ENCODE measurements at regions not wholly inside any gene's neighbourhood (a gene's known extent, or its start where the extent isn't known, plus 50 kb on each side); places are given as distances from the start of the nearest gene placed in this dataset.

DNA sequence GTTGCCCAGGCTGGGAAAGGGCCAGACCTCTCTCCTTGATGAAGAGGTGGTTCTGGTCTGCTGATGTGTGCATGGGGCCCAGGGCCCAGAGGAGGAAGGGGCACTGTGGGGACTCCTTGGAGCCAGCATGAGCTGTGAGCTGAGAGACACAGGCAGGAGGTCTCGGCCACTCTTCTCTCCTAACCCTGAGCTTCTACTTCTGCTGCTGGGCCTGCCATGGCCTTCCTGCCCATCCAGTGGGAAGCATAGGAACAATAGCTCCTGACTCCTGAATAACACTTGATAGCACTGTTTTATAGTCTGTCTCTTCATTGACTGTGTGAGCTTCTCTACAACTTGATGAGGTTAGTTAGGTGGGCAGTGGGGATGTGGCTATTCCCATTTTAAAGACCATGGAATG, 181.1 kb downstream of the UTP18 start:
- no TSS peak for BruUV-seq (replicated peaks)
- Mint-ChIP-seq H3K36me3 (ENCODE audit: insufficient read depth, unreplicated experiment) (no peaks in the 10 kb centered on the region), H3K27me3 (ENCODE audit: unreplicated experiment) (peaks cover 91% of the 10 kb centered on the region), H3K9me3 (ENCODE audit: low read depth, unreplicated experiment) (no peaks in the 10 kb centered on the region), H3K4me1 (ENCODE audit: low read depth, unreplicated experiment) (peaks cover under 1% of the 10 kb centered on the region), H3K4me3 (ENCODE audit: low read depth, unreplicated experiment) (no peak overlapping the region), H3K27ac (ENCODE audit: unreplicated experiment) (no peak overlapping the region)
- TF ChIP-seq, protein P1, sequence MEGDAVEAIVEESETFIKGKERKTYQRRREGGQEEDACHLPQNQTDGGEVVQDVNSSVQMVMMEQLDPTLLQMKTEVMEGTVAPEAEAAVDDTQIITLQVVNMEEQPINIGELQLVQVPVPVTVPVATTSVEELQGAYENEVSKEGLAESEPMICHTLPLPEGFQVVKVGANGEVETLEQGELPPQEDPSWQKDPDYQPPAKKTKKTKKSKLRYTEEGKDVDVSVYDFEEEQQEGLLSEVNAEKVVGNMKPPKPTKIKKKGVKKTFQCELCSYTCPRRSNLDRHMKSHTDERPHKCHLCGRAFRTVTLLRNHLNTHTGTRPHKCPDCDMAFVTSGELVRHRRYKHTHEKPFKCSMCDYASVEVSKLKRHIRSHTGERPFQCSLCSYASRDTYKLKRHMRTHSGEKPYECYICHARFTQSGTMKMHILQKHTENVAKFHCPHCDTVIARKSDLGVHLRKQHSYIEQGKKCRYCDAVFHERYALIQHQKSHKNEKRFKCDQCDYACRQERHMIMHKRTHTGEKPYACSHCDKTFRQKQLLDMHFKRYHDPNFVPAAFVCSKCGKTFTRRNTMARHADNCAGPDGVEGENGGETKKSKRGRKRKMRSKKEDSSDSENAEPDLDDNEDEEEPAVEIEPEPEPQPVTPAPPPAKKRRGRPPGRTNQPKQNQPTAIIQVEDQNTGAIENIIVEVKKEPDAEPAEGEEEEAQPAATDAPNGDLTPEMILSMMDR (IDR thresholded peaks at IDR 0.05; ENCODE audit: unreplicated experiment), result no peak
- no peak for DNase-seq
- CTCF ChIA-PET, result interaction anchor here (1.1 to 1.5 kb wide), 2 partner anchors 20 to 144 kb away, joined by 3 read pairs; no protein-coding TSS in a partner anchor
- intact Hi-C loops (cut with micrococcal nuclease; ENCODE audit: unreplicated experiment), result no loop called here

DNA sequence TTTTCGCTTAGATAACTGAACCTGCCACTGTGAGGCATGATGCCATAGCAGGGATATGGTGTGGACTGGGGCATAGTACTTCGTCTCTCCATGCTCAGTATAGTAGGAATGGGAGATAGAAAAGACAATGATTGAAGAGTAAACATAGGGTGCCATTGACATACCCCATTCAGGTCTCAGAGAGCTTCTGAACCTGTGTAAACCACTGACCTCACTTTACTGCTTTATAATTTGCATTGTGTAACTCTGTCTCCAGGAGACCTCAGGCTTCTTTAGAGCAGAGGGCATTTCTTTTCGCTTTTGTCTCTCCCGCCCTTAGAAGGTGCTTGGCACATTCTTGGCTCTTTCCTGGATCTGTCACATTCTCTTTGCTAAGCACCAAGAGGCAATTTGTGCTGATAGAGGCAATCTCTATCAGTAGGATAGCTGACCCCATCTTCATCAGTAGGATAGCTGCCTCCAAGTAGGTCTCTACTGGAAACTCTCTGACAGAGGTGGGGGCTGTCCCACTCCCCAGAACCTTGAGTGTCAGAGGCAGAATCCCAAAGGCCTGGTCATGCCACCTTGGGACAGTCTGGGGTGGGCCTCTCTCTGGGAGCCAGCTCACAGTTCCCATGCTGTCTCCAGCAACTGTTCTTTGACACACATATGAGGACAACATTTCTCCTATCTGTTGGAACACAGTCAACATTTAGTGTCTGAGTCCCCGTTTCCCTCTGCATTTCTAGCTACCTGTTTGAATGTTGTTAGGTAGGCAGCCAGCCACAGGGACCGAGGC, 181.9 kb downstream of the UTP18 start:
- Mint-ChIP-seq H3K4me1 (ENCODE audit: low read depth, unreplicated experiment) (no peaks in the 10 kb centered on the region), H3K9me3 (ENCODE audit: low read depth, unreplicated experiment) (no peaks in the 10 kb centered on the region), H3K36me3 (ENCODE audit: insufficient read depth, unreplicated experiment) (no peaks in the 10 kb centered on the region), H3K27ac (ENCODE audit: unreplicated experiment) (no peak overlapping the region), H3K27me3 (ENCODE audit: unreplicated experiment) (peaks cover 96% of the 10 kb centered on the region), H3K4me3 (ENCODE audit: low read depth, unreplicated experiment) (no peak overlapping the region)
- CTCF ChIA-PET, result interaction anchor here (1.5 kb wide), 1 partner anchor 19 kb away, joined by 3 read pairs; no protein-coding TSS in a partner anchor
- BruUV-seq (replicated peaks), result no TSS peak
- TF ChIP-seq, protein P1 (IDR thresholded peaks at IDR 0.05; ENCODE audit: unreplicated experiment), result no peak
- DNase-seq, result no peak
- intact Hi-C loops (cut with micrococcal nuclease; ENCODE audit: unreplicated experiment), result no loop called here

DNA sequence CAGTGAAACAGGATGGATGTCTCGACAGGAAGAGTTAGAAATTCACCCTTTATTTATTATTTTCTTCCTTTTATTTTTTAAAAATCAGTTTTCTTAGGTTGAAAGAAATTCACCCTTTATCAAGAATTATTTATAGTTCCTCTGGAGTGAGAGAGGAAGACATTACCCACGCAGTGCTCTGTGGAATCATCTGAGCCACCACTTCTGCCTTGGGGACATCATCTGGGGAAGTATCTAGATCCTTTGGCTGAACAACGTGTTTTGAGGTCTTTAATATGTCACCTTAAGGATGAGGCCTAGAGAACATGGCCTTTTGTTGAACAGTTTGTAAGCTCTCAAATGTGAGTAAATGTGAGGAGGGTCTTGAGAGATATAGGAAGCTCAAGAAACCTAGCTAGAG, 183.3 kb downstream of the UTP18 start:
- DNase-seq, result no peak
- TF ChIP-seq, protein P1 (IDR thresholded peaks at IDR 0.05; ENCODE audit: unreplicated experiment), result no peak
- Mint-ChIP-seq H3K36me3 (ENCODE audit: insufficient read depth, unreplicated experiment) (no peaks in the 10 kb centered on the region), H3K9me3 (ENCODE audit: low read depth, unreplicated experiment) (no peaks in the 10 kb centered on the region), H3K4me1 (ENCODE audit: low read depth, unreplicated experiment) (no peaks in the 10 kb centered on the region), H3K27me3 (ENCODE audit: unreplicated experiment) (peaks cover 94% of the 10 kb centered on the region), H3K27ac (ENCODE audit: unreplicated experiment) (no peak overlapping the region), H3K4me3 (ENCODE audit: low read depth, unreplicated experiment) (no peak overlapping the region)
- no TSS peak for BruUV-seq (replicated peaks)
- intact Hi-C loops (cut with micrococcal nuclease; ENCODE audit: unreplicated experiment), result no loop called here
- CTCF ChIA-PET, result no interaction called here

DNA sequence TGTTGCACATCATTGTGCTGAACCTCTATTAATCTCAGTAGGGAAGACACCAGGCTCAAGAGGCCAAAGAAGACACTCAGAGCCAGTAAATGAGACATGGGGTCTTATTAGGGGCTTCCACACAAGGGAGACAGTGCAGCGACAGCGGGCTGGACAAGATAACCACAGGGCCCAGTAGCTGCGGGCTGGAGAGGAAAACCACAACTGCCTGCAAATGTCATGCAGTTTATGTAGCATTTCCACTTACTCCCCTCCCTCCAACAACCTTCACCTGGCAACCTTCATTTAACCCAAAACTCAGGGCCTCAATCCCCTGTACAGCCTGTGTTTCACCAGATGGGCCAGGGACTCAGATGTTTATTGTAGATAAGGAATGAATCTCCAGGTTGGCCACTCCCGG, 185.6 kb downstream of the UTP18 start:
- no TSS peak for BruUV-seq (replicated peaks)
- Mint-ChIP-seq H3K4me3 (ENCODE audit: low read depth, unreplicated experiment) (no peak overlapping the region), H3K9me3 (ENCODE audit: low read depth, unreplicated experiment) (no peaks in the 10 kb centered on the region), H3K27ac (ENCODE audit: unreplicated experiment) (no peak overlapping the region), H3K27me3 (ENCODE audit: unreplicated experiment) (peaks cover 94% of the 10 kb centered on the region), H3K36me3 (ENCODE audit: insufficient read depth, unreplicated experiment) (no peaks in the 10 kb centered on the region), H3K4me1 (ENCODE audit: low read depth, unreplicated experiment) (no peaks in the 10 kb centered on the region)
- TF ChIP-seq, protein P1 (IDR thresholded peaks at IDR 0.05; ENCODE audit: unreplicated experiment), result no peak
- no peak for DNase-seq
- intact Hi-C loops (cut with micrococcal nuclease; ENCODE audit: unreplicated experiment), result no loop called here
- CTCF ChIA-PET, result no interaction called here
